NCI-H748 (cell line): ENCODE measurements at regions not wholly inside any gene's neighbourhood (a gene's known extent, or its start where the extent isn't known, plus 50 kb on each side); places are given as distances from the start of the nearest gene placed in this dataset.

Experiments
- DNase-seq: peaks from one replicate; lab custom pipeline; 2025; ENCODE audit not compliant: unreplicated experiment; lab: John Stamatoyannopoulos, UW

GRCh38 chr3:73727117-73727821, 102.5 kb upstream of the PDZRN3 start:
- no peak for DNase-seq

- DNase-seq, result no peak
Measured at GRCh38 chr3:73723596-73723995, 98.9 kb upstream of the PDZRN3 start.

- DNase-seq, result no peak
Measured at GRCh38 chr3:73719861-73720260, 95.1 kb upstream of the PDZRN3 start.

GRCh38 chr3:73719413-73719851, 94.7 kb upstream of the PDZRN3 start:
- no peak for DNase-seq

GRCh38 chr3:73718326-73719110, 93.8 kb upstream of the PDZRN3 start:
- no peak for DNase-seq

- DNase-seq, result no peak
Measured at GRCh38 chr3:73716418-73716817, 91.7 kb upstream of the PDZRN3 start.

- no peak for DNase-seq
Measured at GRCh38 chr3:73710340-73710739, 85.6 kb upstream of the PDZRN3 start.

GRCh38 chr3:73709712-73710111, 85.0 kb upstream of the PDZRN3 start:
- DNase-seq, result no peak

- no peak for DNase-seq
Measured at GRCh38 chr3:73708956-73709355, 84.2 kb upstream of the PDZRN3 start.

GRCh38 chr3:73707772-73708171, 83.0 kb upstream of the PDZRN3 start:
- no peak for DNase-seq

GRCh38 chr3:73706771-73707170, 82.0 kb upstream of the PDZRN3 start:
- DNase-seq, result peak; percentile 47

GRCh38 chr3:73705792-73706191, 81.1 kb upstream of the PDZRN3 start:
- DNase-seq, result no peak

GRCh38 chr3:73699327-73699726, 74.6 kb upstream of the PDZRN3 start:
- no peak for DNase-seq

- DNase-seq, result no peak
Measured at GRCh38 chr3:73697020-73697419, 72.3 kb upstream of the PDZRN3 start.

GRCh38 chr3:73695841-73696240, 71.1 kb upstream of the PDZRN3 start:
- DNase-seq, result no peak

GRCh38 chr3:73694983-73695757, 70.4 kb upstream of the PDZRN3 start:
- DNase-seq, result no peak

GRCh38 chr3:73687106-73688004, 62.6 kb upstream of the PDZRN3 start:
- no peak for DNase-seq

- peak; percentile 94 for DNase-seq
Measured at GRCh38 chr3:73685061-73685460, 60.3 kb upstream of the PDZRN3 start.

- no peak for DNase-seq
Measured at GRCh38 chr3:73683706-73684105, 59.0 kb upstream of the PDZRN3 start.

- no peak for DNase-seq
Measured at GRCh38 chr3:73681610-73682009, 56.9 kb upstream of the PDZRN3 start.

GRCh38 chr3:73681198-73681597, 56.5 kb upstream of the PDZRN3 start:
- DNase-seq, result no peak
